H9 (cell line): ENCODE measurements at regions not wholly inside any gene's neighbourhood (a gene's known extent, or its start where the extent isn't known, plus 50 kb on each side); places are given as distances from the start of the nearest gene placed in this dataset.

Experiments
- DNase-seq: peaks from one replicate; pipeline ENCODE4 v3.0.0-alpha.2; 2017
- H2AFZ ChIP-seq: one replicate; pipeline ENCODE4 v1.6.1; 2013; ENCODE audit warnings: mild to moderate bottlenecking, low read length, control low read depth, moderate library complexity
- H2AK5ac ChIP-seq: 2 replicates; pipeline ENCODE4 v1.6.1; 2013; ENCODE audit warnings: low read length, control low read depth, mixed read lengths; ENCODE audit not compliant: insufficient read length
- H2BK120ac ChIP-seq: one replicate; pipeline ENCODE4 v1.6.1; 2013; ENCODE audit warnings: low read depth, mild to moderate bottlenecking, low read length, control low read depth, inconsistent platforms; ENCODE audit not compliant: poor library complexity, severe bottlenecking
- H2BK12ac ChIP-seq: 2 replicates; pipeline ENCODE4 v1.6.1; 2013; ENCODE audit warnings: low read length, control low read depth, mixed read lengths, low read depth; ENCODE audit not compliant: insufficient read length
- H2BK15ac ChIP-seq: 2 replicates; pipeline ENCODE4 v1.6.1; 2013; ENCODE audit warnings: low read depth, low read length, control low read depth
- H2BK20ac ChIP-seq: one replicate; pipeline ENCODE4 v1.6.1; 2013; ENCODE audit warnings: low read depth, mild to moderate bottlenecking, low read length, control low read depth, inconsistent platforms; ENCODE audit not compliant: poor library complexity, severe bottlenecking
- H2BK5ac ChIP-seq: 2 replicates; pipeline ENCODE4 v1.6.1; 2013; ENCODE audit warnings: low read length, control low read depth, mixed read lengths; ENCODE audit not compliant: insufficient read length
- H3K14ac ChIP-seq: 2 replicates; pipeline ENCODE4 v1.6.1; 2013; ENCODE audit warnings: low read length, control low read depth; ENCODE audit not compliant: insufficient read depth
- H3K18ac ChIP-seq: 2 replicates; pipeline ENCODE4 v1.6.1; 2013; ENCODE audit warnings: low read depth, mild to moderate bottlenecking, mixed read lengths, low read length, control low read depth; ENCODE audit not compliant: insufficient read length
- H3K23ac ChIP-seq: 2 replicates; pipeline ENCODE4 v1.6.1; 2013; ENCODE audit warnings: low read length, control low read depth, mixed read lengths, low read depth; ENCODE audit not compliant: insufficient read length
- H3K23me2 ChIP-seq: 2 replicates; pipeline ENCODE4 v1.6.1; 2013; ENCODE audit warnings: low read depth, mild to moderate bottlenecking, mixed read lengths, low read length, control low read depth; ENCODE audit not compliant: insufficient read length, poor library complexity, severe bottlenecking
- H3K27ac ChIP-seq: 2 replicates; pipeline ENCODE4 v1.5.1; 2013; ENCODE audit warnings: low read length, control low read depth, mixed read lengths, low read depth; ENCODE audit not compliant: insufficient read length
- H3K27me3 ChIP-seq: 2 replicates; pipeline ENCODE4 v1.6.1; 2013; ENCODE audit warnings: low read length, control low read depth, inconsistent platforms; ENCODE audit not compliant: insufficient read depth
- H3K4ac ChIP-seq: 2 replicates; pipeline ENCODE4 v1.6.1; 2013; ENCODE audit warnings: low read depth, mild to moderate bottlenecking, control low read depth, inconsistent platforms, low read length, moderate library complexity
- H3K4me1 ChIP-seq: 2 replicates; pipeline ENCODE4 v1.6.1; 2013; ENCODE audit warnings: low read length, control low read depth, inconsistent platforms; ENCODE audit not compliant: insufficient read depth
- H3K4me2 ChIP-seq: 2 replicates; pipeline ENCODE4 v1.6.1; 2013; ENCODE audit warnings: low read length, control low read depth, mixed read lengths; ENCODE audit not compliant: insufficient read length, insufficient read depth
- H3K56ac ChIP-seq: 2 replicates; pipeline ENCODE4 v1.6.1; 2013; ENCODE audit warnings: low read depth, mild to moderate bottlenecking, mixed read lengths, low read length, control low read depth; ENCODE audit not compliant: insufficient read length
- H3K79me1 ChIP-seq: 2 replicates; pipeline ENCODE4 v1.6.1; 2013; ENCODE audit warnings: low read depth, mild to moderate bottlenecking, moderate library complexity, low read length, control low read depth, inconsistent platforms; ENCODE audit not compliant: insufficient read depth, poor library complexity, severe bottlenecking
- H3K79me2 ChIP-seq: 2 replicates; pipeline ENCODE4 v1.6.1; 2013; ENCODE audit warnings: low read length, control low read depth, inconsistent platforms; ENCODE audit not compliant: insufficient read depth
- H3K9ac ChIP-seq: 2 replicates; pipeline ENCODE4 v1.6.1; 2013; ENCODE audit warnings: low read length, control low read depth, mixed read lengths; ENCODE audit not compliant: insufficient read length; ENCODE audit errors: extremely low read depth
- H3K9me3 ChIP-seq: one replicate; pipeline ENCODE4 v1.6.1; 2013; ENCODE audit warnings: low read depth, low read length, inconsistent platforms; ENCODE audit not compliant: control insufficient read depth
- H3T11ph ChIP-seq: one replicate; pipeline ENCODE4 v1.6.1; 2013; ENCODE audit warnings: mild to moderate bottlenecking, low read length, control low read depth, inconsistent platforms
- H4K20me1 ChIP-seq: one replicate; pipeline ENCODE4 v1.6.1; 2013; ENCODE audit not compliant: control insufficient read depth, insufficient read length, insufficient read depth
- H4K5ac ChIP-seq: 2 replicates; pipeline ENCODE4 v1.6.1; 2013; ENCODE audit warnings: low read depth, mild to moderate bottlenecking, mixed read lengths, low read length, control low read depth; ENCODE audit not compliant: insufficient read length
- H4K8ac ChIP-seq: replicated peaks from 2 replicates; pipeline ENCODE4 v1.6.1; 2013; ENCODE audit warnings: low read length, control low read depth, mixed read lengths, low read depth; ENCODE audit not compliant: insufficient read length
- H4K91ac ChIP-seq: 2 replicates; pipeline ENCODE4 v1.6.1; 2013; ENCODE audit warnings: low read depth, mild to moderate bottlenecking, moderate library complexity, mixed read lengths, low read length, control low read depth; ENCODE audit not compliant: insufficient read length
- H3K27ac Mint-ChIP-seq, 3 experiments: 2 replicates in 2 of 3; 3 replicates in 1 of 3; pipeline ENCODE4 v1.8.0; 2020 to 2021; ENCODE audit warnings: mixed read lengths in 3 of 3, mild to moderate bottlenecking in 1 of 3, moderate library complexity in 1 of 3
- H3K27me3 Mint-ChIP-seq: 2 replicates; pipeline ENCODE4 v1.8.0; 2021; ENCODE audit warnings: low read depth, mild to moderate bottlenecking, moderate library complexity, mixed read lengths
- H3K36me3 Mint-ChIP-seq, 3 experiments: 2 replicates in 2 of 3; 3 replicates in 1 of 3; pipeline ENCODE4 v1.8.0; 2020 to 2021; ENCODE audit warnings: low read depth in 3 of 3, mixed read lengths in 3 of 3; ENCODE audit not compliant: insufficient read depth in 1 of 3
- H3K4me1 Mint-ChIP-seq, 2 experiments: 2 replicates each; pipeline ENCODE4 v1.8.0; 2020; ENCODE audit warnings: mixed read lengths in 2 of 2
- H3K4me3 Mint-ChIP-seq, 2 experiments: 2 replicates in 1 of 2; 3 replicates in 1 of 2; pipeline ENCODE4 v1.8.0; 2020 to 2021; ENCODE audit warnings: mild to moderate bottlenecking in 2 of 2, mixed read lengths in 2 of 2, moderate library complexity in 1 of 2
- H3K9me3 Mint-ChIP-seq, 2 experiments: 2 replicates in 1 of 2; 3 replicates in 1 of 2; pipeline ENCODE4 v1.8.0; 2020; ENCODE audit warnings: mild to moderate bottlenecking in 2 of 2, mixed read lengths in 2 of 2, moderate library complexity in 1 of 2
- CTCF ChIP-seq: fragments of 200-600 bp; sonication (generic); conservative IDR thresholded peaks from 3 replicates; pipeline ENCODE4 v1.8.0; 2021; ENCODE audit warnings: antibody characterized with exemption, mild to moderate bottlenecking
- WGBS: extraction: QIAGEN DNeasy Blood & Tissue Kit; methylation state at CpG from one replicate; pipeline ENCODE4 v1.1.7; 2013; ENCODE audit warnings: missing lambda C conversion rate, low lambda C conversion rate, mixed read lengths; ENCODE audit not compliant: insufficient read length; ENCODE audit errors: extremely low coverage; 5-methylcytosine and 5-hydroxymethylcytosine counted together

GRCh38 chr13:88103824-88104223, 432.7 kb downstream of the SLITRK5 start:
- no peak overlapping the region for H2AFZ ChIP-seq

More at GRCh38 chr13:88103824-88104223, 432.7 kb downstream of the SLITRK5 start:
- no peak for TF ChIP-seq CTCF
- no peaks in the 10 kb centered on the region for H3K27me3 ChIP-seq
- H3K14ac ChIP-seq = no peak overlapping the region; the same call in 1 of the 2 replicates
- H3K79me2 ChIP-seq = no peaks in the 10 kb centered on the region
- no peak overlapping the region for H2BK15ac ChIP-seq
- no peak overlapping the region for H4K8ac ChIP-seq
- H3K18ac ChIP-seq = no peak overlapping the region
- no peaks in the 10 kb centered on the region for H3K79me1 ChIP-seq
- no peak overlapping the region for H2BK120ac ChIP-seq
- DNase-seq = no peak
- no peak overlapping the region for H3K23ac ChIP-seq
- no peak overlapping the region for H2AK5ac ChIP-seq
- H3K4me1 Mint-ChIP-seq = no peaks in the 10 kb centered on the region
- peaks cover 0 to 2% of the 10 kb centered on the region in 2 experiments; a peak in 3 of 5 replicates for H3K9me3 Mint-ChIP-seq
- no peaks in the 10 kb centered on the region for H3K23me2 ChIP-seq
- no CpG with 5 or more reads among the region's 1 CpG for WGBS
- no peak overlapping the region for H3K56ac ChIP-seq
- H3T11ph ChIP-seq = no peak overlapping the region
- H3K4me1 ChIP-seq = no peaks in the 10 kb centered on the region
- H3K9me3 ChIP-seq = no peaks in the 10 kb centered on the region
- no peak overlapping the region for H3K4me3 Mint-ChIP-seq
- H3K27ac ChIP-seq = no peak overlapping the region
- no peak overlapping the region for H4K91ac ChIP-seq
- no peaks in the 10 kb centered on the region for H3K27me3 Mint-ChIP-seq
- H3K9ac ChIP-seq = no peak overlapping the region
- no peak overlapping the region for H3K4me2 ChIP-seq
- peaks cover 0 to 7% (median 0%) of the 10 kb centered on the region in 3 experiments; a peak in 3 of 7 replicates for H3K36me3 Mint-ChIP-seq
- no peak overlapping the region for H3K4ac ChIP-seq
- no peak overlapping the region for H3K27ac Mint-ChIP-seq
- no peak overlapping the region for H2BK5ac ChIP-seq
- H4K20me1 ChIP-seq = no peaks in the 10 kb centered on the region
- H2BK12ac ChIP-seq = no peak overlapping the region
- no peak overlapping the region for H2BK20ac ChIP-seq
- no peak overlapping the region for H4K5ac ChIP-seq
